GM19351 (cell line): ENCODE measurements at regions not wholly inside any gene's neighbourhood (a gene's known extent, or its start where the extent isn't known, plus 50 kb on each side); places are given as distances from the start of the nearest gene placed in this dataset.

Source experiments
- ATAC-seq: cut with Tn5 transposase; IDR thresholded peaks from one replicate; pipeline ENCODE4 v1.9.1; 2021; ENCODE audit warnings: mild to moderate bottlenecking, moderate library complexity; ENCODE audit not compliant: unreplicated experiment

GRCh38 chr16:86181526-86181925, 282.6 kb downstream of the IRF8 start:
- no peak for ATAC-seq

DNA sequence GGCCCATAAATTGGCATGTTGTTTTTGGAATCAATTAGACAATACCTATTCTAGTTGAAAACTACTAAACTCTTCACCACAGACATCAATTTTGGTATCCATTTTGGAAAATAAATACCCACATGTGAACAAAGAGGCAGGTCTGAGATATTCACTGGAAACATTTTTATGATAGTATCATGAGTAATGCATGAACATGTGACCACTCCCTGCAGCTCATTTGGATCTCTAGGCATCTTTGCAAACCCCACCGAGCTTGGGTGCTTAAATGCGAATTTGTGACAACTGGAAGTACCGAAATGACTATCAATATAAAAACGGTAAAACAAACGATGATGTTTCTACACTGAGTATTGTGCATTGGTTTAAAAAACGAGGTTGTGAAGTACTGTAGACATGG, 285.2 kb downstream of the IRF8 start:
- no peak for ATAC-seq

DNA sequence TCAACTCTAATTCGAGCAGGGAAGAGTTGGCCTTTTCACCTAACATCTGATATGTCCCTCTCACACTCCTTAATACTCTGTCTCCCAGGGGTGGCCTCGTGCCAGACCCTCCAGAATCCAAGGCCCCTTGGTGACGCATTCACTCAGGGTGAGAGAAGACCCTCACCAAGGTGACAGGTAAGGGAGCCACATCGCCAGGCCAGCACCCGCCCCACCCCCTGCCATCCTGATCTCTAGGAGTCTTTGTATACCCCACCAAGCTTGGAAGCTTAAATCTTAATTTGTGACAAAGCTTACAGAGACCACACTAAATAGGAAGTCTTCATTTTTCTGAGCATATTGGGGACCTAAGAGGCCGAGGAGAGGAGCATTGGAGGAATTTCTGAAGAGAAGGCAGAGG, 286.1 kb downstream of the IRF8 start:
- ATAC-seq: no peak

DNA sequence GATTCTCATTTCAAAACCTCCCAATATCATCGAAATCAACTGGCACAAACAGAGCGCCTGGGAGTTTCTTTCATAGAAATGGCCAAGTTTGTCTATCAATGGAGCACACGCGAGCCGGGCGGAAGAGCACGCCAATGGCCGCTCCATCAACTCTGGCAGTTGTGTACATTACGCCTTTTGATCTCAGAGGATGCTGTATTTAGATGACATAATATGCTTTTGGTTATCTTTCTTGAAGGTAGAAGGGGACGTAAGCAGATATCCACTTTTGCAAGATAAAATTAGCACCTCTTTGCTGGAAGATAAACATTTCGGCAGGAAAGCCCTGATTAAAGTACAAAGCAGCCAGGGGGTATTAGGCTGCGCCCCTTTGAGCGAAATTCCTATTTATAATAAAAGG, 287.4 kb downstream of the IRF8 start:
- ATAC-seq: no peak

- ATAC-seq: no peak
These were observed 291.0 kb downstream of the IRF8 start for GRCh38 chr16:86189934-86190333.

GRCh38 chr16:86191663-86192062, 292.7 kb downstream of the IRF8 start:
- ATAC-seq: no peak

- ATAC-seq: no peak
These were observed 294.7 kb downstream of the IRF8 start for GRCh38 chr16:86193528-86194193.

GRCh38 chr16:86195863-86196630, 297.1 kb downstream of the IRF8 start:
- no peak for ATAC-seq

DNA sequence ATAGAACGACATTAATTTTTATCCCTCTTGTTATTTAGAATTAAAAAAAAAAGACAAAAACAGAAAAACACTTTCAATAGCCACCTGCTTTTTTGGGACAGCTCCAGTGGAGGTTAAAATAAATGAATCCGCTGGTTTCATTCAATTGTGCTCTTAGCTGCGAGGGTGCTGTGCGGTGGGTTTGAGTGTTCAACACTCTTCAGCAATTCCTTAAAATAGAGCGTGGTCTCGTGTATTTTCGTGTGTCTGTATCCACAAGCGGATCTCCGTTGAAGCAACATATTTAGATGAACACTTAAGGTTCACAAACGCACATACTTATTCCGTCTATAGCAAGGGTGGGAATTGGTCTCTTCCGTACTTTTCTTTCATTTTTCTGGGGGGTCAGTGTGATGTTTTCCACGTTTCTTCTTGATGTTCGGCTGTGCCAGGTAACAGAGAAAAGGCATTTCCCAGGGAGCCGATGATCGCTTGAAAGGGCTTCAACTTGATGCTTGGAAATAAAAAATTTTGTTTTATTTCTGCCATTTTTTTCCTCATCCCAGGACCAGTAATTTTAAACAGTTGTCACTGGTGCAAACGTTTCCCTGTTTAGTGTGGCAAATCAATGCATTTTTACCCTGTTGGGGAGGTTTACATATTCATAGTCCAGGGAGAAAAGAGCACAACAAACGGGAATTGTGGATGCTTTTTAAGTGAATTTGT, 297.9 kb downstream of the IRF8 start:
- ATAC-seq: no peak

DNA sequence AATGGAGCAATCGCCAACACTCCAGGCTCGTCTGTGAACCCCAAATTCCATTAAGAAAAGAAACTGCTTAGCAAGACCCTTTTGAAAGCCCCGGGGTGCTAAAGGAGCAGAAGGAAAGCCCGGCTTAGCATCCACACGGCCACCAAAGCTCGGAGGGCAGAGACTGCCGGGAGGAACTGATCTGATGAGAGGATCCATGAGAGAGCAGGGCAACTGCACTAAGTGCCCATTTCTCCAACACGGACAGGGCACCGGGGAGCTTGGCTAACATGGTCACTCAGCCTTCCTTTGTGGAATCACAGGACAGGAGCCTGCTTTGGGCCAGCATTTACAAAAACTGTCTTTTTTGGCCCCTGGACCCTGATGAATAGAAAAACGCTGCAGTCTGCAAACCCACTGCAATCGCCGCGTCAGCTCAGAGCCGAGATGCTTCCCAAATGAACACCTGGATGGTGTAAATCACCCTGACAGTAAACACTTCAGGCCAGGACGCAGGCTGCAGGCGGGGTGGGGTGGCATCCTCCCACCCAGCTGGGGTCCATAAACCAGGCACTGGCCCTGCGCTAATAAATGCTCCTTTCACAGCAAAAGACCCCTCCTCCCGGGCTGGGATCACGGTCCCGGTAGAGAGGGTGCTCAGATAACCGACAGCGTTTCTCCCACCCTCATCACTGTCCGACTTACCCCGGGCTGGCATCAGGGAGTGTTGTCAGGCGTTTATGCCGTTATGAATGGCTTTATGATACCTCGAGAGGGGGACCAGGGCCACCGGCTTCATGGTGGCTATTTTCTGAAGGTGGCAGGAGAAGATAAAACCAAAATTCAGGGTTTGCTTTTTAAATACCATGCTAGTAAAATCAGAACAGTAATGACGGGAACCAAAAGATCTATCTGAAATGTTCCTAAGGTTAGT, 299.5 kb downstream of the IRF8 start:
- no peak for ATAC-seq

GRCh38 chr16:86199182-86199581, 300.2 kb downstream of the IRF8 start:
- ATAC-seq: no peak

DNA sequence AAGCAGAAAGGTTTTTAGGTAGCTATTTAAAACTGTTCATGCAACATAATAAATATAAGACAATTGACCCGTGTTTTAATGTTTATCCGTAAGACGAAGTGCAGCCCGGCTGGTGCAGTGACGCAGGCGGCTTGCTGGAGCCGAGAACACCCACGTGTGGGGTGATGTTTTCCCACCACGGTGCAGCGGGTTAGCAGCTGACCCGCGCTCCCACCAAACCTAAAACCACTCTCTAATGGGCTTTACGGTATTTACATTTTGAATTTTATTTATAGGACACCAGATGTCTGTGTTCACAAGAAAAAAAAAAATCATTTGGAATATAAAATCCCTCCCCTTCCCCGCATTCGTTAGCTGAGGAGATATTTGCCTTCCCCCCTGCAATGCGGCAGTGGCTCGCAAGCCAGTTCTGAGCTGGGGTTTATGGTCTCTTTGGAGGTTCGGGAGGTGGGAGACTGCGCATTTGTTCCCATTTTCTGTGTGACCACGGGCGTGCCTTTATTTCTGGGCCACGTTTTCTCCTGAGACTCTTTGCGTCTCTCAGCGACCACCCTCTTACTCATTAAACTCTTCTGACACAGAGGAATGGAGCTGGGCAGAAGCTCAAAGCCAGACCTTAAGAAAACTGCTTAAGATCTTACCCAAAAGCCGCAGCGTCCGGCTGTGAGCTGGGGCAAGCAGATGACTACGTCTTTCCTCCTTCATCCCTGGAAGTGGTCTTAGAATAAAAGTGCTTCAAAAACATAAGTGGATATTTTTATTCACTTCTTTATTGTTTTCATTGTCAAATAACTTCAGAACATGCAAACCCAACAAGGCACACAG, 301.1 kb downstream of the IRF8 start:
- ATAC-seq: no peak

GRCh38 chr16:86200722-86201121, 301.8 kb downstream of the IRF8 start:
- no peak for ATAC-seq

GRCh38 chr16:86201746-86202145, 302.8 kb downstream of the IRF8 start:
- ATAC-seq: no peak

DNA sequence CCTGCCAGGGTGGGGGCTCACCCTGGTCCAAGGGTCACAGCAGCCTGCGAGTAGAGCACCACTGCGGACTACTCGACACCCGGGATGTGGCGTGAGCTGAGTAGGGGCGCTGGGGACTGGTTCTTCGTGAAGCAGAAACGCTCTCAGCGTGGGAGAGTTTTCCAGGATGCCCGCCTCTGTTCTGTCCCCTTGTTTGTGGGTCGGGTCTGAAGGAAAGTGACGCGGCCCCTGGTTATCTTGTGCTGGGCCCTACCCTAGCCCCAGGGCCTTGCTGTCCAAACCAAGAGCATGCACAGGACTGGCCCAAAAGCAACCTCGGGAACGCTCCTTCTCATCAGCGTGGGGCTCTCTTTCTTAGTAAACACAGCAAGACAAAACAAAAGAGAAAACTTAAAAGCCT, 303.3 kb downstream of the IRF8 start:
- no peak for ATAC-seq

DNA sequence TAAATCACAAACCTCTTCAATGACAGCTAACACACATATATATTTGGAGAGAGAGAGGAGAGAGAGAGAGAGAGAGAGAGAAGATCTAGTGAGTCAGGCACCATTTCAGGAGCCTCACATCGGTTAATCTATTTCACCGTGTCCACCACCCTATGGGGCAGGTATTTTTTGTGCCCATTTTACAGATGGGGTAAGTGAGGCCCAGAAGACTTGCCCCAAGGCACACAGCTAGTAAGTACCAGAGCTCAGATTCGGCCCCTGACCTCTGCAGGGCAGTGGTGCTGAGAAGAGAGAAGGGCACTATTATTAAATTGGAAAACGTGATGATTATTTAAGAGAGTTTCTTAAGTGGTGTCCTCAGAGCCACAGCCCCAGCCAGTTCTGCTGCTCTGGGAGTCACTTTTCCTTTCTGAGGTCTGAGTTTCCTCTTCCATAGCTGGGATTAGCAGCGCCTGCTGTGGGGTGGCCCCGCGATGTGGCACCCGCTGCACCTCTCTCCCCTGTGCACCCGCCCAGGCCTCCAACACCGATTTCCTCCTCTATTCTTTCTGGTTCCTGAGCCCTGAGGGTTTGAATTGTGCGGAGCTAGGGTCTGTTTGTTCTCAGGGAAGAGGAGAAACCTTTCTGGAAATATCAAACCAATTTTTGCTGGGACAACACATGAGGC, 303.9 kb downstream of the IRF8 start:
- no peak for ATAC-seq

DNA sequence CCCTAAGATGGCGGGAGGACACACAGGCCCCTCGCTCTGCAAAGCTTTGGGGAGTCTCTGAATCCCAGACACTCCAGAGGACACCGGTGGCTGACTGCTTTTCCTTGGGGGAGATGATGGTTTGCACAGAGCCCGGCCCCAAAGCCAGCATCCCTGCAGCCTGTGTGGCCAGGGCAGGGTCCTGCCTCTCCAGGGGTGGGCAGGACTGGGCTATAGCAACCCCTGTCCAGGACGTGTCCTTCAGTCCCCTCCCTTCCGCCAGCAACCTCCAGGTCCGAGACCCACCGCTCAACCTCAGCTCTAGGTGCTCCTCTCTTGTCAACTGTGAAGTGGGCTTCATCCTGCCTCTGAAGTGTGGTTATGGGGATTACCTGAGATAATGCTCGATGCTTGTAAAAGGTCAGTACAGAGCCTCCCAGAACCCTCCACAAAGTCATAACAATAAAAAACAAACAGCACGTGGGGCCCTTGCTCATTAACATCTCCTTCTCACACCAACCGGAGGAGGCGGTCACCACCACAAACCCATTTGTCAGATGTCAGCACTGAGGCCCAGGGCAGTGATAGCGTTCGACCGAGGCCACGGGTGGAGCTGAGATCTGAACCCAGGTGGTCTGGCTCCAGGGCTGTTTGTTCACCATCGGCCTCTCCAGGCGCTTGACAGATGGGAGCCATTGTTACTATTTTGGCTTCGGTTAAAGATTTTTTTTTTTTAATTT, 304.8 kb downstream of the IRF8 start:
- ATAC-seq: no peak

DNA sequence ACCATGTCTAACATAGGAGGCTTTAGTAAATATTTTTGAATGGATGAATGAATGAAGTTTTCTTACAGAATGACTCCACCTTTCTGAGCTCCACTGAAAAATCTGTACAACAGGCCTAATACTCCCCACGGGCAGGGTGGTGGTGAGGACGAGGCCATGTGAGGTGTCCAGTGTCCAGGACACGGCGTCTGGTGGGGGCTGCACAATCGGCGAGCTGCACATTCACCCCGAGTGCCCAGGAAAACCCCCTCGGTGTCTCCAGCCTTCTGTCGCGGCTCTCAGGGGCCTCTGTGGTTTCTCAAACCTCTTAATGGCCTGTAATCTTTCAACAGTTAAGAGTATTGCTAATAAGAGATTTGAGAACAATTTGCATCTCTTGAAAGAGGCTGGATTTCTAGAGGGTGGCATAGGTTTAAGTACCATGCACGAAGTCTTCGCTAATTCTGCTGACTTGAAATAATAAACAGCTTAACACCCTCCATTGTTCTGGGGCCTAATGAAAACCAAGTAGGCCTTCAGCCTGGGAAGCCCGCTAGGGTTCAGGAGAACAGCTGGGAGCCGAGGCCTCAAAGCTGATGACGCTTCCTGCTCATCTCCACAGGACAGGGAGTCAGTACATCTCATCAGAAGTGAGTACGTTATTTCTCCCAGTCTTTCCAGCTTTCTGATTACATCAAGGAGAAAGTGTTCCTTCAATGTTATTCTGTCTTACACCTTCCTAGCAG, 304.6 kb upstream of the FOXF1 start:
- no peak for ATAC-seq
